Esophagus squamous epithelium (tissue), 4 donors: ENCODE measurements at regions not wholly inside any gene's neighbourhood (a gene's known extent, or its start where the extent isn't known, plus 50 kb on each side); places are given as distances from the start of the nearest gene placed in this dataset.

Source experiments
- CTCF ChIP-seq, 6 experiments: fragments of 450-650 bp in 4 of 6; fragments of 200-600 bp in 2 of 6; sonication (generic) in 2 of 6; IDR thresholded peaks; one replicate each; pipeline ENCODE4 v1.5.1; 2016 to 2019; ENCODE audit warnings: antibody characterized with exemption in 6 of 6, mild to moderate bottlenecking in 4 of 6, moderate library complexity in 4 of 6
- POLR2A ChIP-seq, 4 donors: fragments of 450-650 bp; IDR thresholded peaks; one replicate each; pipeline ENCODE4 v1.6.1; 2017; ENCODE audit warnings: antibody characterized with exemption in 4 of 4, mild to moderate bottlenecking in 4 of 4, moderate library complexity in 3 of 4

- TF ChIP-seq POLR2A (IDR thresholded peaks at IDR 0.05): no peak
- no peak for TF ChIP-seq CTCF (IDR thresholded peaks at IDR 0.05)
Measured at GRCh38 chr3:88443066-88443465, 293.3 kb downstream of the C3orf38 start.
